ENCODE measurements at regions not wholly inside any gene's neighbourhood (a gene's known extent, or its start where the extent isn't known, plus 50 kb on each side); places are given as distances from the start of the nearest gene placed in this dataset.

DNA sequence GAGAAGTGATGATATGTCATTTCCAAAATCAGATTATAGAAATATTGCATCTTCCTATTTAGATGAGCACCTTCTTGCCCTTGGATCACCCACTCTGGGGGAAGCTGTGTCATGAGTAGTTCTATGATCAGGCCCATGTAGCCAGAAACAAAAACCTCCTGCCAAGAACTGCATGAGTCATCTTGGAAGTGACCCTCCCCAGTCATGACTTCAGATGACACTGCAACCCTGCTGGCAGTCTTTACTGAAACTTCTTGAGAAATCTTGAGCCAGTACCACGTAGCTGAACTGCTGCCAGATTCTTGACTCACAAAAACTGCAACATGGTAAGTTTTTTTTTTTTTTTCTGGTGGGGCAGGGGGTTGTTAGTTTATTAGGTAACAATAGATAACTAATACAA lies 439.6 kb upstream of the PTGER4 start:
- TF ChIP-seq CTCF (IDR thresholded peaks at IDR 0.05; ENCODE audit: low read length) = no peak
- no peak for TF ChIP-seq EZH2 (optimal IDR thresholded peaks at IDR 0.05; ENCODE audit: low read depth, low read length)
- no peak for TF ChIP-seq EZH2phosphoT487 (IDR thresholded peaks at IDR 0.05; ENCODE audit: low read length)

Measured in MM.1S (cell line).